ENCODE measurements at regions not wholly inside any gene's neighbourhood (a gene's known extent, or its start where the extent isn't known, plus 50 kb on each side); places are given as distances from the start of the nearest gene placed in this dataset.

- TF ChIP-seq EZH2 (IDR thresholded peaks at IDR 0.05; ENCODE audit: borderline replicate concordance, low read depth, low read length) (no peak), NR2C1 (IDR thresholded peaks at IDR 0.05) (no peak), NR2C1 (tag; IDR thresholded peaks at IDR 0.05) (no peak), ZNF586 (CRISPR knock-in tag; conservative IDR thresholded peaks at IDR 0.05) (no peak), ZNF274 (IDR thresholded peaks at IDR 0.05; ENCODE audit: borderline replicate concordance, low read depth, low read length) (no peak)
- TF ChIP-seq, protein P1, sequence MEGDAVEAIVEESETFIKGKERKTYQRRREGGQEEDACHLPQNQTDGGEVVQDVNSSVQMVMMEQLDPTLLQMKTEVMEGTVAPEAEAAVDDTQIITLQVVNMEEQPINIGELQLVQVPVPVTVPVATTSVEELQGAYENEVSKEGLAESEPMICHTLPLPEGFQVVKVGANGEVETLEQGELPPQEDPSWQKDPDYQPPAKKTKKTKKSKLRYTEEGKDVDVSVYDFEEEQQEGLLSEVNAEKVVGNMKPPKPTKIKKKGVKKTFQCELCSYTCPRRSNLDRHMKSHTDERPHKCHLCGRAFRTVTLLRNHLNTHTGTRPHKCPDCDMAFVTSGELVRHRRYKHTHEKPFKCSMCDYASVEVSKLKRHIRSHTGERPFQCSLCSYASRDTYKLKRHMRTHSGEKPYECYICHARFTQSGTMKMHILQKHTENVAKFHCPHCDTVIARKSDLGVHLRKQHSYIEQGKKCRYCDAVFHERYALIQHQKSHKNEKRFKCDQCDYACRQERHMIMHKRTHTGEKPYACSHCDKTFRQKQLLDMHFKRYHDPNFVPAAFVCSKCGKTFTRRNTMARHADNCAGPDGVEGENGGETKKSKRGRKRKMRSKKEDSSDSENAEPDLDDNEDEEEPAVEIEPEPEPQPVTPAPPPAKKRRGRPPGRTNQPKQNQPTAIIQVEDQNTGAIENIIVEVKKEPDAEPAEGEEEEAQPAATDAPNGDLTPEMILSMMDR (IDR thresholded peaks at IDR 0.05 in 2 of 3, conservative IDR thresholded peaks at IDR 0.05 in 1 of 3; ENCODE audit: insufficient read depth in 2 of 3, low read depth in 1 of 3, low read length in 3 of 3): no peak
These were observed 68.9 kb upstream of the RAB3GAP2 start for GRCh38 chr1:220341126-220341525.

Measured in K562 (cell line).